NCI-H2227 treated with DMSO at 0.1 percent for 48 hours (cell line): ENCODE measurements at regions not wholly inside any gene's neighbourhood (a gene's known extent, or its start where the extent isn't known, plus 50 kb on each side); places are given as distances from the start of the nearest gene placed in this dataset.

Experiments used
- DNase-seq: peaks from one replicate; lab custom pipeline; 2025; lab: John Stamatoyannopoulos, UW

- no peak for DNase-seq
These were observed 622.2 kb upstream of the SALL1 start for GRCh38 chr16:51773071-51773890.

GRCh38 chr16:51766739-51767138 is 615.7 kb upstream of the SALL1 start:
- DNase-seq = no peak

GRCh38 chr16:51763072-51763661 is 612.1 kb upstream of the SALL1 start:
- DNase-seq = no peak

GRCh38 chr16:51762081-51762996 is 611.3 kb upstream of the SALL1 start:
- peak; percentile 49 for DNase-seq

GRCh38 chr16:51761001-51761400 is 609.9 kb upstream of the SALL1 start:
- no peak for DNase-seq

- no peak for DNase-seq
These were observed 608.9 kb upstream of the SALL1 start for GRCh38 chr16:51759999-51760398.

GRCh38 chr16:51759329-51759728 is 608.3 kb upstream of the SALL1 start:
- no peak for DNase-seq

- no peak for DNase-seq
These were observed 606.9 kb upstream of the SALL1 start for GRCh38 chr16:51757921-51758479.

- no peak for DNase-seq
These were observed 606.4 kb upstream of the SALL1 start for GRCh38 chr16:51757505-51757904.

GRCh38 chr16:51757124-51757470 is 606.0 kb upstream of the SALL1 start:
- no peak for DNase-seq

- no peak for DNase-seq
These were observed 605.5 kb upstream of the SALL1 start for GRCh38 chr16:51756447-51757123.

- DNase-seq = no peak
These were observed 604.7 kb upstream of the SALL1 start for GRCh38 chr16:51755577-51756355.

- DNase-seq = no peak
These were observed 604.0 kb upstream of the SALL1 start for GRCh38 chr16:51755039-51755501.

GRCh38 chr16:51753467-51754127 is 602.5 kb upstream of the SALL1 start:
- DNase-seq = no peak

GRCh38 chr16:51752438-51752995 is 601.4 kb upstream of the SALL1 start:
- DNase-seq = no peak

- DNase-seq = peak; percentile 29
These were observed 596.3 kb upstream of the SALL1 start for GRCh38 chr16:51747329-51747728.

GRCh38 chr16:51734220-51734619 is 583.1 kb upstream of the SALL1 start:
- no peak for DNase-seq

GRCh38 chr16:51733181-51733580 is 582.1 kb upstream of the SALL1 start:
- DNase-seq = no peak

- no peak for DNase-seq
These were observed 580.1 kb upstream of the SALL1 start for GRCh38 chr16:51731160-51731559.
